Fibroblast of skin of right quadriceps (primary cell): ENCODE measurements at regions not wholly inside any gene's neighbourhood (a gene's known extent, or its start where the extent isn't known, plus 50 kb on each side); places are given as distances from the start of the nearest gene placed in this dataset.

Experiments
- DNase-seq: peaks from one replicate; pipeline ENCODE4 v3.0.0-alpha.2; 2013

DNA sequence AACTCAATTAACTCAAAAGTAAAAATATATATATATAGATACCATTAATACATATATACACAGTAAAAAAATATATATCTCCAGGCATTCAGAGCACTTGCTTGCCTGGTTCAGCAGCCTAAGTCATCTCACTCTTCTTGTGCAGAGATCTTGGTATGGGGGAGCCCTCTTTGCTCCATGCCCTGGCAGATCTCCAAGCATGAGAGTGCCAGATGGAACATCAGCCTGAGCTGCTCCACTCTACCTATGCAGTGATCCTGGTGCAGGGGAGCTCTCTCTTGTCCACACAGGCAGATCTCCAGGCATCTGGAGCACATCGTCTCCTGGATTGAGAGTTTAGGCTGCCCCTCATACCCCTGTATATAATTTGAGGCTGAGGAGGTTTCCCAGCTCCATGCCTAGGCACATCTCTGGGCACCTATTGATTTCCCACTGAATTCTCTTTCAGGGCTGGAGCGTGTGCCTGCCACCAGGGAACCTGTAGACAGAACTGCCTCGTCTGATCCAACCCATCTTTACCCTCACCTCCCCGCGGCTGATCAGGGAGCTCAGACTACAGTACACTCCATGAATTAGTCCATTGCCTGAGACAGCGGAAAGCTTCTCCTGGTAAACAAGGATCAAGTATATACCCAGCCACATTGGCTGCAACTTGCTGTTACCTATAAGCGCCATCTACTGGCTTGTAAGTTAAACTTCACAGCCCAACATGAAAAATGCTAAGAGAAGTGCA is 342.4 kb upstream of the GRIA1 start:
- peak; percentile 77 for DNase-seq

DNA sequence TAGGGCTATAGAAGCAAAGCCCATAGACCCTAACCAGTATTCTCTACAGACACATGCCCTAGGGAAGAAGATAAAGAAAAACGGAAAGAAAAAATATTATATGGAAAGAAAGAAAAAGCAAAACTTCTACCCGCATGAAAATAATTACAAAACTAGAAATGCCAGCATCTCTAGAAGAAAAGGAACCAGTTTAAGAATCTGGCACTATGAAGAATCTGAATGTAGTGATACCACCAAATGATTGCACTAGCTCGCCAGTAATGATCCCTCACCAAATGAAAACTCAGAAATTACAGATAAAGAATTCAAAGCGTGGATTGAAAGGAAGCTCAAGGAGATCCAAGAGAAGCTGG is 341.9 kb upstream of the GRIA1 start:
- DNase-seq = no peak

DNA sequence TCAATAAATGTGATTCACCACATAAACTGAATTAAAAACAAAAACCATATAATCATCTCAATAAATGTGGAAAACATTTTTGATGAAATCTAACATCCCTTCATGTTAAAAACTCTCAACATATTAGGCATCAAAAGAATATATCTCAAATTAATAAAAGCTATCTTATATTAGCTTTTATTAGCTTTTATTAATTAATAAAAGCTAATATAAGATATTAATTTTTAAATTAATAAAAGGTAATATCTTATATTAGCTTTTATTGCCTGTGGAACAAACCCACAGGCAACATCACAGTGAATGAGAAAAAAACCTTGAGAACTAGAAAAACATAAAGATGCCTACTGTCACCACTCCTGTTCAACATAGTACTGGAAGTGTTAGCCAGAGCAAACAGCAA is 338.9 kb upstream of the GRIA1 start:
- DNase-seq = no peak

DNA sequence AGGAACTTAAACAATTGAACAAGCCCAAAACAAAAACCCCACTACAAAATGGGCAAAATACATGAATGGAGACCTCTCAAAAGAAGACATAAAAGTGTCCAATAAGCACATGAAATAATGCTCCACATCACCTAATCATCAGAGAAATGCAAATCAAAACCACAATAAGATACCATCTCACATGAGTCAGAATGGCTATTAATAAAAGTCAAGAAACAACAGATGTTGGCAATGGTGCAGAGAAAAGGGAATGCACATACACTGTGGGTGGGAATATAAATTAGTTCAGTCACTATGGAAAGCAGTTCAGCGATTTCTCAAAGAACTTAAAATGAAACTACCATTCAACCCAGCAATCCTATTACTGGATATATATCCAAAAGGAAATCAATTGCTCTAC is 337.4 kb upstream of the GRIA1 start:
- peak; percentile 95 for DNase-seq

DNA sequence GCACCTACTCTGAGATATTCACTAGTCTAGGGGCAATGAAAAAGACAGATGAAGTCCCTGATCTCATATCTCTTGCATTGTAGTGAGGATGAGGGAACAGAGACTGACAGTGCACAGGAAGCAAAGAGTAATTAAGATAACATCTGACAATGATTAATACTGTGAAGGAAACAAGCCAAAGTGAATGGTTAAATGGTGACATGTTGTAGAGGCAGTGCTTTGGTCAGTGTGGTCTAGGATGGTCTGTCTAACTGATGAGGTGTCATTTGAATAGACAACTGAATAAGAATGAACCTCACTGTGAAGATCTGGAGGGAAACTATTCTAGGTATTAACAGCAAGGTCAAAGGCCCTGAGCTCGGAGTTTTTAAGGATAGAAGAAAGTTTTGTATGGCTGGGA is 333.3 kb upstream of the GRIA1 start:
- DNase-seq = peak; percentile 82

DNA sequence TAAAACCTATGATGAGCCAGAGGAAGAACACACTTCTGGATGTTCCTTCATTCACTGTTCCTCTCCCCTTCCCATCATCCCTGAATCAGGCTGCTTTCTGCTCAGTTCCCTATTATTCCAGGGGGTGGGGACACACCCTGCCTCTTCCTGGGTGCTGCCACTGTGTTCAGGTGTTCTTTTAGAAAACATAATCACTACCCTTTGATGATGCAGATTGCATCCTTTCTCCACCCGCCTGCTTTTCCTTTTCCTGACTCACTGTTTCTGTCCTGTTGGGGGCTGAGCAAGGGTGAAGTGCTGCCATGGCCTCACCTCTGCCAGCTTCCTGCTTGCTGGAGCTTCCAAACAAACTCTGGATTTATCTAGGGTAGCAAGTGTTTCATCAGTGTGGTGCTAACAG is 331.9 kb upstream of the GRIA1 start:
- DNase-seq = no peak

DNA sequence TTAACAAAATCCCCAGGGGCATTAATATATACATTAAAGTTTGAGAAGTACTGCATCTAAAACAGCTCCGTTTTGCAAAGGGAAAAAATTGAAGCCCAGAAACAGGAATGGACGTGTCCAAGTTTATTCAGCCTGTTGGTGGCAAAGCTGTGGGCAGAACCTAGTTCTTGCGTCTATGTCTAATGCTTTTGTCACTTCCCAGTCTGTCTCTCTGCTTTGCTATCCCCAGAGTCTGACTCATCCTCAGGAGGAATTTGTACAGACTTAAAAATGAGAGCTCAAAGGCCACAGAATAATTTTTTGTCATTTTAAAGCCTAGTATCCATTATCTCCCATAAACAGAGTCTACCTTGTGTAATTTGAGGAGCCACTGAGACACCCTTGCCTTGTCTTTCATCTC is 330.9 kb upstream of the GRIA1 start:
- DNase-seq = peak; percentile 77

DNA sequence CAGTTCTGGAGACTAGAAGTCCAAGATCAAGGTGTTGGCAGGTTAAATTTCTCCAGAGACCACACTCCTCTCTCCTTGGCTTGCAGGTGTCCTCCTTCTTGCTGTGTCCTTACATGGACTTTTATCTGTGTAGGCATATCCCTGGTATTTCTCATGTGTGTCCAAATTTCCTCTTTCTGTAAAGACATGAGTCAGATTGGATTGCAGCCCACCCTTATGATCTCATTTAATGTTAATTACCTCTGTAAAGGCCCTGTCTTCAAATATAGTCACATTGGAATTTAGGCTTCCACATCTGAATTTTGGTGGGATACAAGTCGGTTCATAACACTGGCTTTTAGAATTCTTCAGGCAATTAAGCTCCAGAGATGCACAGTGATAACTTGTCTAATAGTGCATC is 322.2 kb upstream of the GRIA1 start:
- peak; percentile 56 for DNase-seq

DNA sequence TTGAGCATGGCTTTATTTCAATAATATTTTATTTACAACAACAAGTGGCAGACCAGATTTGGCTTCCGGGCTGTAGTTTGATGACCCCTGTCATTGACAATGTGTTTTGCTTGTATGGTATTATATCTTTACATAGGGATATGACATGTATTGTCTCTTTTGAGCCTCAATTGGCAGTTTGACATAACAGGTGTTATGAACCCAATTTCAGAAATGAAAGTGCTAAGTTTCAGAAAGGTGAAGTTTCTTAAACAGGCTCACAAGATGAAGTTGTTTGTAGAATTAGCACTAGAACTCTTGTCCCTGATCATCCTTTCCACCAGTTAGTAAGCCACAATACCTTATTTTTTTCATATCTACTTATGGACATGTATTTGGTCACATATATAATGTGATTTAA is 303.0 kb upstream of the GRIA1 start:
- no peak for DNase-seq

DNA sequence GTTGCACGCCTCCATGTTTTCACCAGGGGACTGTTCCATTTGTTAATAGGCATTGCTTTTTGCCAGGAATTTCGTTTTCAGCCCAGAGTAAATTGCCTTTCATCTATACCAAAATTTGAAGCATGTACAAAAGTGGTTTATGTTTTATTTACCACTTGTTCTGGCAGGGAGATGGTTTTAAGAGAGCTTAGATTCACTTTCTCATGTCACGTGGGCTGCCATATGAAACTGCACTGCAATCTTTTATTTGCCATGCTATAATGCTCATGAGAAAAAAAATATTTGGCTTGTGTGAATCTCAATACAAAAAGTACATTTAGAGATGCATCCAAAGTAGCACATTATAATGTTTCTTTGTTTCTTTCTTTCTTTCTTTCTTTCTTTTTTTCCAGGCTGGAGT is 284.1 kb upstream of the GRIA1 start:
- no peak for DNase-seq

DNA sequence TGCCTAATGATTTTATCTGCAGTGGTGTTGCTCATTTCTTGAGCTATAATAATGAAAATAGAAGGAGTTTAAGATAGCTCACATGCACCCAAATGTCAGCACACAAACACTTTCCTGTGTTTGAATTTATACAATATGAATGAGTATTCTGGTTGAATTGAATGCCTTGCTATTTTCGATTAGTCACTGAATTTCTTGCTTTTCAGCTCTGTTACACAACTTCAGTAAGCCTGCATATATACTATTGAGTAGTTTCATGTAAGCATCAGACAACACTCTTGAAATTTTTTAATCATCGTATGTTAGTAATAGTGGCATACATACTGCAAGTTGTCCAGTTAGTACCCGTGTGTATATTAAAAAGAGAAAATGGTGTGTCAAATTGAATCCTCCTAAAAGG is 281.5 kb upstream of the GRIA1 start:
- no peak for DNase-seq

DNA sequence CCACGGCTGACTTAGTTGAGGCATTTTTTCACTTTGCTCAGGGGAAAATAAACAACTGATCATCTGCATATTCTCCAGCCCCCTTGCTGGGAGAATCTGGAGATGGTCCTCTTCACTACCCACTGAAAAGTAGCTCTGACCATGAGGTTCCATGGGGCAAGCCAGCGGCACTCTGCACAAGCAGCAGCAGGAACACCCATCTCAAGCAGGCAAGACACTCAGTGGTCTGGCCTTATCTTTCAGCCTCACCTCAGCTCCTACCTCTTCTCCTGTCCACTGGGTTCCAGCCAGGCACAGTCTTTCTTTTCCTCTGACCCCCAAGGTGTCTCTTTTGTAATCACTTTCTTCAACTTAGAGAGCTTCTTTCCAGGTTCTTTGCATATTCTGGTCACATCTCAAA is 280.8 kb upstream of the GRIA1 start:
- no peak for DNase-seq

DNA sequence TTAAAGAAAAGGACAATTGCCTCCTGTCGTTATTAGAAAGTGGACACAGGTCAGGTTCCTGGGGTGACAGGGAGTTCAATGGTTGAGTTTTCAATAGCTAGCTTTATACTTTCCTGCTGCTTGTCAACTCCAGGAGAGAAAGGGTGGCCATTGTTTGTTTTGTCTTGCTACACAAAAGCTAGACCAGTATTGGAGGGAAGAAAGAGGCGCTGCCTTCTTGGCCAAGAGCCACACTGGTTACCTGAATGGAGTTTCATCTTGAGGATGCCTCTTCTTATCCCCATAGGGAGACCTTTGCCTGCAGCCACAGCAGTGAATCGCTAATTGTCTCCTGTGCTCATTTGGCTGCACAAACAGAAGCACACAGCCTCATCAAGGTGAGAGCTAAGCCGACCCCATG is 279.4 kb upstream of the GRIA1 start:
- no peak for DNase-seq

DNA sequence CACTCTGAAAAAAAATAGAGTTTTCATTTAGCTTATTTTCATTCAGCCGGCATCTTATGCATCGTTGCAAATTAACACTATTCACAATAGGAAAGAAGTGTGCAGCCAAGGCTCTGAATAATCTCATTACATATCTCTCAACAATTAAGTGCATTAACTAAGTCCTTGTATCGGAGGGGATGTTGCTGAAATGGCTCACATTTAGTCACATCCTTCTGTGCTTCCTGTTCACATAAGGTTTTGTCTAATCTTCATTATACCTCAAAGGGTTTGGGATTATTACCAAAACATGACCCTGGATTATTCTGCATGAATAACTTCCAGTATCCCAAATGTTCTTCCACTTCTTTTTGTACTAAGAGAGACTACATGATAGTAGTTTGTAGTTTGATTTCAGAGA is 278.0 kb upstream of the GRIA1 start:
- no peak for DNase-seq

DNA sequence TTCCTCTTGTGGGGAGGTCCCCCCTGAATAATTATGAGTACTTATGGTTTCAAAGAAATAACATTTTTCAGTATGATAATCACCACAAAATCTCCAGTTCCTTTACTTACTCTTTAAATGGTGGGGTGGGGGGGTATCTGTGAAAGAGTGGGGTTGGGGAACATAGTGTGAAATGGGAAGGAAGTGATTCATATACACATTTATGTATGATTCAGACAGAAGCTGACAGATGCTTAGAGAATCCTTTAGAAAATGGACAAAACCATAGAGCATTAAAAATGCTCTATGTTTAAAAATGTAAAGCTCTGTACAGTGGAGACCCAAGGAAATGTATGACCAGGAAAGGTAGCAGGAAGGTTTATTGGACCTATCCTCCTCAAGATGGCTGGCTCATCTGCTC is 267.5 kb upstream of the GRIA1 start:
- peak; percentile 86 for DNase-seq

DNA sequence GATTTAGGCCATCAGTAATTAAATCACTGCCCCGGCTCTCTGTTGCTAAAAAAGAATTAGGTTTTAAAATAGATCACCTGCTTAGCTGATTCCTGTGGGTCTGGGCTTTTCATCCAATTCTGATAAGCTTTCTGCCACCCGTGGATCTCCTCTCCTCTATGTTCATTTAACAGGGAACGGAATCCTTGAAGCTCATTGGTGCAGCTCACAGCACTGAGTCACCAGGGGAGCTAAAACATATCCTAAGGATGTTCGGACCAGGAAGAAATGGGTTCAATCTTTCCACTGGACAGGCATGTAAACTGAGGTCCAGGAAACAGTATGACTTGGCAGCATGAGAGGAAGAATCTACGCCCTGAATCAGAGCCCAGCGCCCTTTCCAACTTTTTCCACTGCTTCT is 267.1 kb upstream of the GRIA1 start:
- peak; percentile 5 for DNase-seq

DNA sequence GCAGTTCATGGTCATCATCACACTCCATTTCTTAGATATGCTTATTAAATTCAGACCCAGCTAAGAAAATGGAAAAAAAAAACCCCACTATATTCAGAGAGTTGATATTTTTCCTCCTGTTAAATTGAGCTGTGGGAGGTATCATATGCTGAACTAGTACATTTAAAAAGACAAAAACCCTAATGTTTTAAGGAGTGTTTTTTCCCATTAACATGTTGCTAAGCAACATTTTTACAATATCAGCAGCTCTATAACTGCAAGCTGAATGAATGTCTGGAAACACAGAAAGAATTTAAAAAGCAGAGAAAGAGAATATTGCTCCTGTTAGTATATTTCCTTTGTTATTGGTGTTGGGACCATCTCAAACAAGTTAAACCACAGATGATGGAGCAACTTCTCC is 265.8 kb upstream of the GRIA1 start:
- no peak for DNase-seq

DNA sequence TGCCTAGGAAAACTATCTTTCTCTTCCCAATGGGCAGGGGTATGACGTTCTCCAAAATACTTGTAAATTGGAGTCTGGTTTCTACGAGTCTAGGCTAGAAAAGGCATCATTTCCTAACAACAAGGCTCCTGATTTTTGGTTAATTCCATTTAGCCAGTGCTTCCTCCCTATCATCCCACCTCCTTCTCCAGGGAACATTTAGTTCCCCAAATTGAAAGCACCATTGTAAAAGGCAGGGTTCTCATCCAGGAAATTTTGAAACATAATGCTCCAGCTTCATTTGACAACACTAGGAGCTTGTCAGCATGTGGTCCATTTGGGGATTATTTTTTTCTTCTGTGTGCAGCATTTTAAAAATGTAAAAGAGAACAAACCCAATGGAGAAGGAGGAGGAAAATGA is 256.5 kb upstream of the GRIA1 start:
- DNase-seq = no peak

DNA sequence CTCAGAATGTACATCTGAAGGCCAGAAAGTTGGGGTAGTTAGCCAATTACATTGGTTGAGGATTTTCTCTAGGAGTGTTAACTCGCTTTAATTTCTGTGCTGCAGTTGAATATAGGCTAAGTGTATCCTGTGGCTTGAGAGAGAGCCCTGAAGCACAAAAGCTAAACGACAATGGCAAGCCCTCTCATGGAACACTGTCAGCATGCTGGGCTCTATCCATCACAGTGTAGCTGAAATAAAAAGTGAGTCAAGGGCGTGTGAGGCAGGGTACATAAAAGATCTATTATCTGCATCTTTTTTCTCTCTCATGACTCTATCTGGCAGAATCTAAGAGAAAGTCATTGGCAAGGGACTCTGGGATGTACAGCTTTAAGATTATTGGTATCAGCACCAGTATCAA is 254.2 kb upstream of the GRIA1 start:
- no peak for DNase-seq

DNA sequence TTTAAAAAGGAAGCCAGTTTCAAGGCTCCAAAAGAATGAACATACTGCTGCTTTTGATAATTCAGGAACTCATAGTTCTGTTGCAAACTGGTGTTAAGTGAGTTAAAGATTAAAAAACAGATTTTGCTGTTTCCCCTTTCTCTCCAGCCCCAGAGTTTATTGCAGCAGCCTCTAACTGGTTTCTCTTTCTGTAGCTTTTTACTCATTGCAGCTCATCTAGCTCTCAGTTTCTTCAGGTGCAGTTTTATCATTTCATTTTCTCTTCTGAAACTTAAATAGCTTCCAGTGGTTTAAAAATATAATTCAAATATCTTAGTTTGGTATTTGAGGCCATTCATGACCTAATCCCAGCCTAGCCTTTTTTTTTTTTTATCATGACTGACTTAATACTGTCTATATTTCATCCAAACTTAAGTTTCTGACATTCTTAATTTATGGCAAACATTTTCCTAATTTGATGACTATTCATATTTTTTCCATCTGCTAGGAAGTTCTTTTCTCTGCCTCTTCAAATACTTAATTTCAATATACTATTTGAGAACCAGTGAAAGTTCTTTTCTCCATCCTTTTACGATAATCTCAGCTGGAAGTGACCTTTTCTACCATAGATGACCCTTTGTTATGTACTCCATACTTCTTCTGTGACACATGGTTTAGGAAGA is 252.7 kb upstream of the GRIA1 start:
- no peak for DNase-seq

DNA sequence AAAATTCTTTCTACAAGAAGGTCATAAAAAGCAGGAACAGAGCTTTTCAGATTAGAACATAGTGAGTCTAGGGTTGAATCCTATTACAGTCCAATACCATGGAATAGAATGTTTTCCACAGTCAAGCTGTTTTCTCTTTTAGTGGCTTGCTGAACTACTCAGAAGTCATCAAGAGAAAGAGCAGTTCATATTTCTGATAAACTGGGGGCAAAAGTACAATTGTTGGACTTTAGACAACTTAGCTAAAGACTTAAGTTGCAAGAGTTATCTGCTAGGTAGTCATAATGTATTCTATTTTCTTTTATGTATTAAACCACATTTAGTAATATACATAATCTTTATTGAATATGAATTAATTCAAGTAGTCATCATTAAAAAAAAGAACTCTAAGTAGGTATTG is 233.1 kb upstream of the GRIA1 start:
- DNase-seq = no peak

DNA sequence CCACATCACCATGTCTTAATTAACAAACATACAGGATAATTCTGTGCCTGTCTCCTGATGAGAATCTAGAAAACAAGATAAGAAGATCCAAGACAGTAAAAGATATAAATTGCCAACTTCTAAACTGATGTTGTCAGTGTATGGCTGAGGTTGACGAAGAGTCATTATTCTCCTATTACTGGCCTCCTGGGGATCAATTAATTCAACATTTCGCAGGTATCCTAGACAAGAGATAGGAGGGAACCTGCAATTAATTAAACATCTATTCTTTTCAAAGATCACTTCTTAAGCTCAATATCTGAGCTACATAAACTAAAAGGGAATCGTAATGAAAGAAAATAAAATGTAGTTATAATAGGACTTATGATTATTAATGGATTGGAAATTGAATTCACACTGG is 232.0 kb upstream of the GRIA1 start:
- DNase-seq = no peak

DNA sequence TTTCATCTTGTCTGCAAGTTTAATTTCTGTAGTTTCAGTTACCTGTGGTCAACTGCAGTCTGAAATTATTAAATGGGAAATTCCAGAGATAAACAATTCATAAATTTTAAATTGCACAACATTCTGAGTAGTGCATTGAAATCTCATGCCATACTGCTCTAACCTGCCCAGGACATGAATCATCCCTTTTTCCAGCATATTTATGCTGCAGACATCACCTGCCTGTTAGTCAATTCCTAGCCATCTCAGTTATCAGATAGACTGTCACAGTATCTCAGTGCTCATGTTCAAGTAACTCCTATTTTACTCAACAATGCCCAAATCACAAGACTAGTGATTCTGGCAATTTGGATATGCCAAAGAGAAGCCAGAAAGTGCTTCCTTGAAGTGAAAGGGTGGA is 223.0 kb upstream of the GRIA1 start:
- DNase-seq = no peak

DNA sequence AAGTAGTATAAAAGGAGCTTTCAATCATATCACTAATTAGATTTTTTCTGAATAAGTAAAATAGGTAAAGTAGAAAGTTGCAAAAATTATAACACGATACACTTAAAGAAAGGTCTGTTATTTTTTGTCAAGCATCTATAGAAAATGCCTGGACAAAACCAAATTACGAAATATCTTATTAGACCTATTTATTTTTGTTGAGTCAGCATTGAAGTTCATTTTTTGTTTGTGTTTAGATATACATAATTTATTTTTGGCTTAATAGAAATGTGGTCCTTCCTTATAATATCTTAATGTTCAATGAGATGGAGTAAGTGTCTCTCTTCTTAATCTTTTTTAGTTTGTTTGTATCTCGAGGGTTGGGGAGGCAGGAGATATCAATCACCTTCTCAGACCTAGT is 214.8 kb upstream of the GRIA1 start:
- DNase-seq = no peak

DNA sequence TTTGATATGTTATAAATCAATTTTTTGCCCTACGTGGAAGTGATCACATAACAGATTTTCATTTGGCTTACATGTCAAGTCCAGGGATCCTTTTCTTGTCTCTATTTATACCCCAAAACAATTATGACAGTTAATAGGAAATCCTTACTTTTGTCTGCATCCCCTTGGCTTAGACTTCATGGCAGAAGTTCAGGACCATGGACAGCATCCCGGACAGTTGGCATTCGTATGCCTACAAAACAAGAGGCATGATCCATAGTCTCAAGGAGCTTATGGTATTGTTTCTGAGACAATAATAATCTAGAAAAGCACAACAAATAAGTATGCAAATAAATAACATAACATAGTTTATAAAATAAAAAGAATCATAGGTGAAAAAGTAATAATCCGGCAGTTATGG is 214.3 kb upstream of the GRIA1 start:
- peak; percentile 37 for DNase-seq
